Transverse colon (tissue), 3 donors: ENCODE measurements at regions not wholly inside any gene's neighbourhood (a gene's known extent, or its start where the extent isn't known, plus 50 kb on each side); places are given as distances from the start of the nearest gene placed in this dataset.
"Not testable (repeated sequence)": the region's sequence is repeated elsewhere in the genome, so short reads cannot be mapped to it uniquely, and the experiment has no call there.

Source experiments
- CTCF ChIP-seq, 5 experiments: fragments of 200-600 bp in 3 of 5; fragments of 450-650 bp in 2 of 5; sonication (generic) in 3 of 5; IDR thresholded peaks; 1 replicate in 2 of 5; 2 replicates in 3 of 5; pipeline ENCODE4 v1.5.1; 2016 to 2017; ENCODE audit warnings: antibody characterized with exemption in 5 of 5, inconsistent platforms in 3 of 5, mild to moderate bottlenecking in 2 of 5, moderate library complexity in 1 of 5
- EP300 ChIP-seq: sonication (generic); formaldehyde crosslinking; IDR thresholded peaks from one replicate; pipeline ENCODE4 v1.6.1; 2017; ENCODE audit warnings: antibody characterized with exemption, low read depth

- TF ChIP-seq CTCF (IDR thresholded peaks at IDR 0.05); EP300: not testable (repeated sequence)
Observed at GRCh38 chr1:110273832-110274231, 63.7 kb downstream of the KCNC4 start.
